ENCODE measurements at regions not wholly inside any gene's neighbourhood (a gene's known extent, or its start where the extent isn't known, plus 50 kb on each side); places are given as distances from the start of the nearest gene placed in this dataset.
"Not testable (repeated sequence)": the region's sequence is repeated elsewhere in the genome, so short reads cannot be mapped to it uniquely, and the experiment has no call there.

DNA sequence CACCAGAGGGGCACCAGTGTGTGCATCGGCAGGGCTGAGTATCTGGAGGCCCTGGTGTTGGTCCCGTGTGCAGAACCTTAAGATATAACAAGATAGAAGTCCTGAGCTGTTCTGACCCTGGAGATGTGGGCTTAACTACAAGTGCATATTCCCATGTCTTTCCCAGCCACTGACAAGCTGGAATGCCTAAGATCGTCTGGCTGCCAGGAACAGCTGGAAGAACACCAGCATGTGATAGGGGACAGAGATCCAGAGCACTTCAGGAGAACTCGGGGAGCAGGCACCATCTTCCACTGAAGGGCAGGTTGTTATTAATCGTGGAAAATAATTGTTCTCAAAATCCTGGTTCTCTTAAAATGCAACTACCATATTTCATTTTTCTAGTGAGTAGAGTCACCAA lies 419.9 kb upstream of the RUNX1 start:
- no TSS peak for BruUV-seq (replicated peaks)
- TF ChIP-seq SIN3A (IDR thresholded peaks at IDR 0.05; ENCODE audit: borderline replicate concordance, insufficient read depth, low read depth, low read length), result no peak
- TF ChIP-seq, protein P1, sequence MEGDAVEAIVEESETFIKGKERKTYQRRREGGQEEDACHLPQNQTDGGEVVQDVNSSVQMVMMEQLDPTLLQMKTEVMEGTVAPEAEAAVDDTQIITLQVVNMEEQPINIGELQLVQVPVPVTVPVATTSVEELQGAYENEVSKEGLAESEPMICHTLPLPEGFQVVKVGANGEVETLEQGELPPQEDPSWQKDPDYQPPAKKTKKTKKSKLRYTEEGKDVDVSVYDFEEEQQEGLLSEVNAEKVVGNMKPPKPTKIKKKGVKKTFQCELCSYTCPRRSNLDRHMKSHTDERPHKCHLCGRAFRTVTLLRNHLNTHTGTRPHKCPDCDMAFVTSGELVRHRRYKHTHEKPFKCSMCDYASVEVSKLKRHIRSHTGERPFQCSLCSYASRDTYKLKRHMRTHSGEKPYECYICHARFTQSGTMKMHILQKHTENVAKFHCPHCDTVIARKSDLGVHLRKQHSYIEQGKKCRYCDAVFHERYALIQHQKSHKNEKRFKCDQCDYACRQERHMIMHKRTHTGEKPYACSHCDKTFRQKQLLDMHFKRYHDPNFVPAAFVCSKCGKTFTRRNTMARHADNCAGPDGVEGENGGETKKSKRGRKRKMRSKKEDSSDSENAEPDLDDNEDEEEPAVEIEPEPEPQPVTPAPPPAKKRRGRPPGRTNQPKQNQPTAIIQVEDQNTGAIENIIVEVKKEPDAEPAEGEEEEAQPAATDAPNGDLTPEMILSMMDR (IDR thresholded peaks at IDR 0.05), result no peak
- TF ChIP-seq TCF7L2 (IDR thresholded peaks at IDR 0.05; ENCODE audit: low read depth, low read length), result no peak
- no peak for TF ChIP-seq POLR2AphosphoS5 (IDR thresholded peaks at IDR 0.05; ENCODE audit: low read depth, low read length)
- TF ChIP-seq, protein P2, sequence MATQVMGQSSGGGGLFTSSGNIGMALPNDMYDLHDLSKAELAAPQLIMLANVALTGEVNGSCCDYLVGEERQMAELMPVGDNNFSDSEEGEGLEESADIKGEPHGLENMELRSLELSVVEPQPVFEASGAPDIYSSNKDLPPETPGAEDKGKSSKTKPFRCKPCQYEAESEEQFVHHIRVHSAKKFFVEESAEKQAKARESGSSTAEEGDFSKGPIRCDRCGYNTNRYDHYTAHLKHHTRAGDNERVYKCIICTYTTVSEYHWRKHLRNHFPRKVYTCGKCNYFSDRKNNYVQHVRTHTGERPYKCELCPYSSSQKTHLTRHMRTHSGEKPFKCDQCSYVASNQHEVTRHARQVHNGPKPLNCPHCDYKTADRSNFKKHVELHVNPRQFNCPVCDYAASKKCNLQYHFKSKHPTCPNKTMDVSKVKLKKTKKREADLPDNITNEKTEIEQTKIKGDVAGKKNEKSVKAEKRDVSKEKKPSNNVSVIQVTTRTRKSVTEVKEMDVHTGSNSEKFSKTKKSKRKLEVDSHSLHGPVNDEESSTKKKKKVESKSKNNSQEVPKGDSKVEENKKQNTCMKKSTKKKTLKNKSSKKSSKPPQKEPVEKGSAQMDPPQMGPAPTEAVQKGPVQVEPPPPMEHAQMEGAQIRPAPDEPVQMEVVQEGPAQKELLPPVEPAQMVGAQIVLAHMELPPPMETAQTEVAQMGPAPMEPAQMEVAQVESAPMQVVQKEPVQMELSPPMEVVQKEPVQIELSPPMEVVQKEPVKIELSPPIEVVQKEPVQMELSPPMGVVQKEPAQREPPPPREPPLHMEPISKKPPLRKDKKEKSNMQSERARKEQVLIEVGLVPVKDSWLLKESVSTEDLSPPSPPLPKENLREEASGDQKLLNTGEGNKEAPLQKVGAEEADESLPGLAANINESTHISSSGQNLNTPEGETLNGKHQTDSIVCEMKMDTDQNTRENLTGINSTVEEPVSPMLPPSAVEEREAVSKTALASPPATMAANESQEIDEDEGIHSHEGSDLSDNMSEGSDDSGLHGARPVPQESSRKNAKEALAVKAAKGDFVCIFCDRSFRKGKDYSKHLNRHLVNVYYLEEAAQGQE (IDR thresholded peaks at IDR 0.05; ENCODE audit: insufficient read depth in 1 of 2, low read depth in 2 of 2, low read length in 1 of 2), result no peak
- ATAC-seq, result no peak
- Histone ChIP-seq H3K27me3 (ENCODE audit: control insufficient read depth, insufficient read depth, low read length) (no peaks in the 10 kb centered on the region), H3K4me3 (ENCODE audit: low read depth in 2 of 2, low read length in 2 of 2) (no peak overlapping the region), H3K36me3 (ENCODE audit: control insufficient read depth, insufficient read depth, low read length) (no peaks in the 10 kb centered on the region), H3K27ac (ENCODE audit: low read length) (no peak overlapping the region), H3K4me1 (ENCODE audit: control insufficient read depth, insufficient read depth, low read length) (no peaks in the 10 kb centered on the region), H3K9me3 (ENCODE audit: control insufficient read depth, insufficient read depth, low read depth, low read length) (no peaks in the 10 kb centered on the region)
- CTCF ChIA-PET, result no interaction called here
- in situ Hi-C loops (cut with HindIII; ENCODE audit: low pct_unique_long_range_greater_than_20kb, low sequenced_read_pairs), result no loop called here
- POLR2A ChIA-PET, result no interaction called here
- DNase-seq (ENCODE audit: low read depth, low spot score), result no peak
- intact Hi-C loops (cut with micrococcal nuclease; ENCODE audit: unreplicated experiment), result no loop called here

- Histone ChIP-seq H3K4me1 (ENCODE audit: control insufficient read depth, insufficient read depth, low read length) (no peaks in the 10 kb centered on the region), H3K9me3 (ENCODE audit: control insufficient read depth, insufficient read depth, low read depth, low read length) (no peaks in the 10 kb centered on the region), H3K4me3 (ENCODE audit: low read depth in 2 of 2, low read length in 2 of 2) (no peak overlapping the region), H3K27me3 (ENCODE audit: control insufficient read depth, insufficient read depth, low read length) (no peaks in the 10 kb centered on the region), H3K36me3 (ENCODE audit: control insufficient read depth, insufficient read depth, low read length) (no peaks in the 10 kb centered on the region), H3K27ac (ENCODE audit: low read length) (no peak overlapping the region)
- in situ Hi-C loops (cut with HindIII; ENCODE audit: low pct_unique_long_range_greater_than_20kb, low sequenced_read_pairs) (no loop called here), intact Hi-C loops (cut with micrococcal nuclease; ENCODE audit: unreplicated experiment) (no loop called here)
- TF ChIP-seq TCF7L2 (IDR thresholded peaks at IDR 0.05; ENCODE audit: low read depth, low read length), result no peak
- TF ChIP-seq SIN3A (IDR thresholded peaks at IDR 0.05; ENCODE audit: borderline replicate concordance, insufficient read depth, low read depth, low read length), result no peak
- TF ChIP-seq, protein P2 (IDR thresholded peaks at IDR 0.05; ENCODE audit: insufficient read depth in 1 of 2, low read depth in 2 of 2, low read length in 1 of 2), result no peak
- ATAC-seq, result no peak
- POLR2A ChIA-PET, result no interaction called here
- no TSS peak for BruUV-seq (replicated peaks)
- no peak for DNase-seq (ENCODE audit: low read depth, low spot score)
- CTCF ChIA-PET, result no interaction called here
Observed at GRCh38 chr21:35467566-35467965, 418.5 kb upstream of the RUNX1 start.

- in situ Hi-C loops (cut with HindIII; ENCODE audit: low pct_unique_long_range_greater_than_20kb, low sequenced_read_pairs); H3K4me3 ChIP-seq (ENCODE audit: low read depth in 2 of 2, low read length in 2 of 2); intact Hi-C loops (cut with micrococcal nuclease; ENCODE audit: unreplicated experiment); H3K27ac ChIP-seq (ENCODE audit: low read length); BruUV-seq (replicated peaks); DNase-seq (ENCODE audit: low read depth, low spot score); CTCF ChIA-PET; ATAC-seq; H3K4me1 ChIP-seq (ENCODE audit: control insufficient read depth, insufficient read depth, low read length); H3K9me3 ChIP-seq (ENCODE audit: control insufficient read depth, insufficient read depth, low read depth, low read length); H3K36me3 ChIP-seq (ENCODE audit: control insufficient read depth, insufficient read depth, low read length); H3K27me3 ChIP-seq (ENCODE audit: control insufficient read depth, insufficient read depth, low read length); POLR2A ChIA-PET: not testable (repeated sequence)
Observed at GRCh38 chr21:35466681-35467080, 417.6 kb upstream of the RUNX1 start.
